ENCODE measurements at regions not wholly inside any gene's neighbourhood (a gene's known extent, or its start where the extent isn't known, plus 50 kb on each side); places are given as distances from the start of the nearest gene placed in this dataset.

- Histone ChIP-seq H3K27me3 (no peaks in the 10 kb centered on the region), H3K27ac (peak overlapping the region; percentile 5), H3K9me3 (ENCODE audit: low read depth) (no peaks in the 10 kb centered on the region), H3K4me1 (ENCODE audit: insufficient read depth) (no peaks in the 10 kb centered on the region), H3K4me3 (no peak overlapping the region), H3K4me2 (no peak overlapping the region), H3K36me3 (replicated peaks; ENCODE audit: insufficient read depth, low read depth) (no peaks in the 10 kb centered on the region), H3K79me2 (no peaks in the 10 kb centered on the region), H4K20me1 (ENCODE audit: insufficient read depth, poor library complexity, severe bottlenecking) (no peaks in the 10 kb centered on the region), H2AFZ (no peak overlapping the region), H3K9me2 (replicated peaks; ENCODE audit: insufficient read depth) (no peaks in the 10 kb centered on the region)
- DNase-seq (ENCODE audit: low spot score): no peak
- 65% methylated on average over 4 of the region's 4 CpGs for WGBS (ENCODE audit: low lambda C conversion rate, missing lambda C conversion rate)
- TF ChIP-seq EZH2phosphoT487 (IDR thresholded peaks at IDR 0.05; ENCODE audit: low read depth, severe bottlenecking, unreplicated experiment): no peak
- TF ChIP-seq EZH2 (IDR thresholded peaks at IDR 0.05; ENCODE audit: borderline replicate concordance): no peak
- no peak for TF ChIP-seq CTCF (IDR thresholded peaks at IDR 0.05; ENCODE audit: poor library complexity)
Measured at GRCh38 chr4:41405464-41406112, 132.4 kb upstream of the LIMCH1 start.

DNA sequence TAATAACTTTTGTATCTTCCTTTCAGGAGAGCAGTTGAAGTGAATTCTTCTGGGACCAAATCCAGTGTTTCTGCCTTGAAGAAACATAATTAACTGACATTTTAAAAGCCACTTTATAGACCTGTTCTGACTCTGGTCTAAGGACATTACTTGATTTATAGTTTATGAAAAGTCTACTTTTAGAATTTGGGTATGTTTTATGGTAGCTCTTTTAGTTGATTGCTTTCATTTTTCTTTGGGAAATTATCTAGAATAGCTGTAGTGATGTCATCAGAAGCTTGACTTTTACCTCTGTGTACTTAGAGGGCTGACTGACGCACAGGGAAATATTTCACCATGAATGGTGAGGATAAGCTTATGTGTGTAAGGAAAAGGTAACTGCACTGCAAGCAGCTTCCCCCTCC is 131.8 kb upstream of the LIMCH1 start:
- Histone ChIP-seq H3K4me2 (no peak overlapping the region), H3K79me2 (no peaks in the 10 kb centered on the region), H3K27ac (peak overlapping the region; percentile 5), H3K27me3 (no peaks in the 10 kb centered on the region), H4K20me1 (ENCODE audit: insufficient read depth, poor library complexity, severe bottlenecking) (no peaks in the 10 kb centered on the region), H2AFZ (no peak overlapping the region), H3K36me3 (replicated peaks; ENCODE audit: insufficient read depth, low read depth) (no peaks in the 10 kb centered on the region), H3K4me3 (no peak overlapping the region), H3K4me1 (ENCODE audit: insufficient read depth) (no peaks in the 10 kb centered on the region), H3K9me2 (replicated peaks; ENCODE audit: insufficient read depth) (no peaks in the 10 kb centered on the region), H3K9me3 (ENCODE audit: low read depth) (no peaks in the 10 kb centered on the region)
- peak; percentile 44 for DNase-seq (ENCODE audit: low spot score)
- 48% methylated on average over 1 of the region's 1 CpG for WGBS (ENCODE audit: low lambda C conversion rate, missing lambda C conversion rate)
- TF ChIP-seq EZH2phosphoT487 (IDR thresholded peaks at IDR 0.05; ENCODE audit: low read depth, severe bottlenecking, unreplicated experiment): no peak
- TF ChIP-seq EZH2 (IDR thresholded peaks at IDR 0.05; ENCODE audit: borderline replicate concordance): no peak
- TF ChIP-seq CTCF (IDR thresholded peaks at IDR 0.05; ENCODE audit: poor library complexity): no peak

DNA sequence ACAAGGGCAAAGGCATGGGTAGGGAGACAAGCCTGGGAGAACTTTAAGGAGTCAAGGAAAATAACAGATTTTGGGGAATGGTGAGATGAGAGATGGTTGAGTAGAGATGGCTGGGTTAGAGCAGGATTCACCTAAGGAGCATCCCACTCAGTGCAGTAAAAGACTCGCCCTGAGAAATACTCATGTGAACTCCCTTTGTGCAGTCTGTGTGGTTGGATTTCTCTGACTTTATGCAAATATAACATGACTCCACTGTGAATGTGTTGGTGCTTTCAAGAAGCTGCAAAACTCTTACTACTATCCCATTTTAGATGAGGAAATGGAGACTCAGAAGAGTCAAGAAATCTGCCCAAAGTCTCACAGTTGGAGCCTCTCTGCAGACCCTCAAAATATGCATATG is 129.8 kb upstream of the LIMCH1 start:
- Histone ChIP-seq H3K9me2 (replicated peaks; ENCODE audit: insufficient read depth) (no peaks in the 10 kb centered on the region), H3K4me3 (no peak overlapping the region), H2AFZ (no peak overlapping the region), H3K27ac (no peak overlapping the region), H3K4me1 (ENCODE audit: insufficient read depth) (no peaks in the 10 kb centered on the region), H3K36me3 (replicated peaks; ENCODE audit: insufficient read depth, low read depth) (no peaks in the 10 kb centered on the region), H3K79me2 (no peaks in the 10 kb centered on the region), H3K27me3 (no peaks in the 10 kb centered on the region), H4K20me1 (ENCODE audit: insufficient read depth, poor library complexity, severe bottlenecking) (no peaks in the 10 kb centered on the region), H3K4me2 (no peak overlapping the region), H3K9me3 (ENCODE audit: low read depth) (no peaks in the 10 kb centered on the region)
- DNase-seq (ENCODE audit: low spot score): no peak
- no peak for TF ChIP-seq EZH2phosphoT487 (IDR thresholded peaks at IDR 0.05; ENCODE audit: low read depth, severe bottlenecking, unreplicated experiment)
- no peak for TF ChIP-seq CTCF (IDR thresholded peaks at IDR 0.05; ENCODE audit: poor library complexity)
- TF ChIP-seq EZH2 (IDR thresholded peaks at IDR 0.05; ENCODE audit: borderline replicate concordance): no peak
- 0% methylated on average over 1 of the region's 1 CpG for WGBS (ENCODE audit: low lambda C conversion rate, missing lambda C conversion rate)
